Body of pancreas (tissue), 4 donors: ENCODE measurements at regions not wholly inside any gene's neighbourhood (a gene's known extent, or its start where the extent isn't known, plus 50 kb on each side); places are given as distances from the start of the nearest gene placed in this dataset.

Experiments
- ATAC-seq: fragments of 150-250 bp; one replicate; pipeline ENCODE4 v1.9.1; 2016
- DNase-seq, 4 donors: peaks; one replicate each; pipeline ENCODE4 v3.0.0-alpha.2; 2019
- H3K27ac ChIP-seq, 4 donors: fragments of 200-600 bp; sonication (generic); 1 replicate in 3 of 4; 2 replicates in 1 of 4; pipeline versions ENCODE4 v1.5.1 to v1.6.1; 2016 to 2019; ENCODE audit warnings: mild to moderate bottlenecking in 1 of 4, mixed read lengths in 1 of 4, moderate library complexity in 1 of 4
- H3K27me3 ChIP-seq, 2 donors: fragments of 200-600 bp; sonication (generic); one replicate each; pipeline ENCODE4 v1.6.0; 2016; ENCODE audit warnings: mild to moderate bottlenecking in 1 of 2
- H3K36me3 ChIP-seq, 2 donors: fragments of 200-600 bp; sonication (generic); replicated peaks in 1 of 2; 2 replicates each; pipeline ENCODE4 v1.5.1; 2016; ENCODE audit warnings: low read depth in 2 of 2; ENCODE audit not compliant: insufficient read depth in 1 of 2
- H3K4me1 ChIP-seq: fragments of 200-600 bp; sonication (generic); one replicate; pipeline ENCODE4 v1.6.0; 2016
- H3K4me3 ChIP-seq, 2 donors: fragments of 200-600 bp; sonication (generic); 1 replicate in 1 of 2; 2 replicates in 1 of 2; pipeline ENCODE4 v1.5.1; 2016 to 2019
- H3K9me3 ChIP-seq, 3 donors: fragments of 200-600 bp; sonication (generic); 1 replicate in 2 of 3; 2 replicates in 1 of 3; pipeline ENCODE4 v1.5.1; 2016
- CTCF ChIP-seq, 7 experiments: fragments of 450-650 bp in 4 of 7; fragments of 200-600 bp in 3 of 7; sonication (generic) in 3 of 7; IDR thresholded peaks; one replicate each; pipeline ENCODE4 v1.5.1; 2016 to 2019; ENCODE audit warnings: antibody characterized with exemption in 7 of 7
- POLR2A ChIP-seq, 3 donors: fragments of 450-650 bp; IDR thresholded peaks; one replicate each; pipeline ENCODE4 v1.6.1; 2016; ENCODE audit warnings: antibody characterized with exemption in 3 of 3, mild to moderate bottlenecking in 2 of 3
- whole genome bisulfite sequencing, 2 donors: methylation state at CpG; one replicate each; pipeline ENCODE4 v1.1.5; 2017; 5-methylcytosine and 5-hydroxymethylcytosine counted together
- intact Hi-C: fragments of 100-400 bp; cut with DNase I; formaldehyde crosslinking; loops from one replicate; pipeline ENCODE4 v1.15.1; 2023

DNA sequence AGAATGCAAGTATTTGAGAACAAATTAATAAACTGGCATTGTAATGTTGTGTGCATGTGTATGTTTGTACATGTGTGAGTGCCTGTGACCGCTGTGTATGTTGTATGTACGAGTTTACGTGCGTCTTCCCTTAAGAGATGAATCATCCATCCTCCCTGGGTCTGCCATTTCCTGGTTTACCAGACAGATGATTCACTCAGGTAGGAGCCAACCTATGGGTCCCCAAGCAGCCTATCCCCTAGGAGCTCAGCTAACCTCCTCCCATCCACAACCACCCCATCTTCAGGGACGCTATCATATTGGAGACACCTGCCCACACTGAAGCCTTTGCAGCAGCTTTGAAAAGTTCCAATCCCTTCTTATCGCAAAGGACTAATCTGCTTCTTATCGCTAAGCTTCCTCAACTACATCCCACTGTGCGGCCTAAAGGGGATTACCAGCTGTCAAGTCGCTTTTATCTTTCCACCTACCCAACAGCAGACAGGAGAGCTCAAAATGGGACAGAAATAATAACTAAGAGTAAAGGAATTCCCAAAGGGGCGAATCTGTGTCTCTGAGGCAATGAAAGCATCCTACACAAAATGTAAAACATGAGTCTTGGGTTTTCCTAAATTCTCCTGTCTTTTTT, 81.5 kb upstream of the TMCC3 start:
- no peak overlapping the region for H3K27ac ChIP-seq
- intact Hi-C loops = no loop called here
- 69 to 72% methylated on average over 10 of the region's 10 CpGs for WGBS, 2 donors

GRCh38 chr12:94730847-94731246, 80.5 kb upstream of the TMCC3 start:
- H3K4me1 ChIP-seq = no peaks in the 10 kb centered on the region
- intact Hi-C loops = no loop called here
- DNase-seq (no peak), ATAC-seq (no peak)
- H3K27me3 ChIP-seq = no peaks in the 10 kb centered on the region
- 73 to 90% methylated on average over 4 of the region's 4 CpGs for WGBS, 2 donors
- H3K27ac ChIP-seq = no peak overlapping the region
- no peaks in the 10 kb centered on the region for H3K36me3 ChIP-seq
- no peaks in the 10 kb centered on the region for H3K9me3 ChIP-seq
- TF ChIP-seq POLR2A (IDR thresholded peaks at IDR 0.05) = no peak
- TF ChIP-seq CTCF (IDR thresholded peaks at IDR 0.05) = no peak
- H3K4me3 ChIP-seq = no peak overlapping the region

More for the DNA sequence above, 81.5 kb upstream of the TMCC3 start:
- DNase-seq (no peak), ATAC-seq (no peak)
- Histone ChIP-seq H3K9me3 (no peaks in the 10 kb centered on the region), H3K4me3 (no peak overlapping the region), H3K36me3 (no peaks in the 10 kb centered on the region), H3K27me3 (no peaks in the 10 kb centered on the region), H3K4me1 (no peaks in the 10 kb centered on the region)
- TF ChIP-seq POLR2A (IDR thresholded peaks at IDR 0.05) = no peak
- TF ChIP-seq CTCF (IDR thresholded peaks at IDR 0.05) = no peak

GRCh38 chr12:94726236-94726835, 76.0 kb upstream of the TMCC3 start:
- H3K4me1 ChIP-seq = no peaks in the 10 kb centered on the region
- no peaks in the 10 kb centered on the region for H3K9me3 ChIP-seq
- ATAC-seq = no peak
- no peak for TF ChIP-seq POLR2A (IDR thresholded peaks at IDR 0.05)
- TF ChIP-seq CTCF (IDR thresholded peaks at IDR 0.05) = no peak
- intact Hi-C loops = no loop called here
- no peaks in the 10 kb centered on the region for H3K36me3 ChIP-seq
- H3K27me3 ChIP-seq = no peaks in the 10 kb centered on the region
- DNase-seq = no peak
- 74 to 78% methylated on average over 10 of the region's 10 CpGs for WGBS, 2 donors
- no peak overlapping the region for H3K4me3 ChIP-seq
- H3K27ac ChIP-seq = no peak overlapping the region

GRCh38 chr12:94725375-94726168, 75.2 kb upstream of the TMCC3 start:
- WGBS, 2 donors = 64 to 70% methylated on average over 8 of the region's 8 CpGs
- H3K36me3 ChIP-seq = no peaks in the 10 kb centered on the region
- no peaks in the 10 kb centered on the region for H3K27me3 ChIP-seq
- DNase-seq (peak in 1 of 4 donors; percentile 34), ATAC-seq (no peak)
- intact Hi-C loops = no loop called here
- H3K27ac ChIP-seq = no peak overlapping the region
- no peaks in the 10 kb centered on the region for H3K4me1 ChIP-seq
- H3K4me3 ChIP-seq = no peak overlapping the region
- peak in 2 of 7 experiments; percentile 23 to 28 for TF ChIP-seq CTCF (IDR thresholded peaks at IDR 0.05)
- TF ChIP-seq POLR2A (IDR thresholded peaks at IDR 0.05) = no peak
- no peaks in the 10 kb centered on the region for H3K9me3 ChIP-seq
